ENCODE measurements at regions not wholly inside any gene's neighbourhood (a gene's known extent, or its start where the extent isn't known, plus 50 kb on each side); places are given as distances from the start of the nearest gene placed in this dataset.
"Not testable (repeated sequence)": the region's sequence is repeated elsewhere in the genome, so short reads cannot be mapped to it uniquely, and the experiment has no call there.

- DNase-seq = peak in 1 of 10 donors; percentile 39
- intact Hi-C loops (cut with DNase I) = no loop called here
Measured at GRCh38 chr5:68682400-68683160, 411.2 kb upstream of the SLC30A5 start.

GRCh38 chr5:68683632-68684036, 410.2 kb upstream of the SLC30A5 start:
- intact Hi-C loops (cut with DNase I) = no loop called here
- DNase-seq = peak in 3 of 10 donors; percentile 16 to 85 (median 71)

GRCh38 chr5:68685863-68686262, 408.0 kb upstream of the SLC30A5 start:
- intact Hi-C loops (cut with DNase I) = no loop called here
- no peak for DNase-seq

GRCh38 chr5:68688547-68688946, 405.3 kb upstream of the SLC30A5 start:
- intact Hi-C loops (cut with DNase I) = no loop called here
- no peak for DNase-seq

GRCh38 chr5:68689010-68689409, 404.8 kb upstream of the SLC30A5 start:
- DNase-seq = no peak
- intact Hi-C loops (cut with DNase I) = no loop called here

- intact Hi-C loops (cut with DNase I) = not testable (repeated sequence)
- DNase-seq = peak in 2 of 10 donors; percentile 60 to 73
Measured at GRCh38 chr5:68691874-68692273, 401.9 kb upstream of the SLC30A5 start.

GRCh38 chr5:68698025-68698940, 395.5 kb upstream of the SLC30A5 start:
- intact Hi-C loops (cut with DNase I) = no loop called here
- DNase-seq = no peak

GRCh38 chr5:68699966-68700365, 393.8 kb upstream of the SLC30A5 start:
- intact Hi-C loops (cut with DNase I) = no loop called here
- DNase-seq = no peak

- DNase-seq = no peak
- intact Hi-C loops (cut with DNase I) = no loop called here
Measured at GRCh38 chr5:68707575-68707974, 386.2 kb upstream of the SLC30A5 start.

- intact Hi-C loops (cut with DNase I) = no loop called here
- peak in 1 of 10 donors; percentile 14 for DNase-seq
Measured at GRCh38 chr5:68708156-68708841, 385.5 kb upstream of the SLC30A5 start.

- DNase-seq = no peak
- intact Hi-C loops (cut with DNase I) = no loop called here
Measured at GRCh38 chr5:68708842-68709170, 385.0 kb upstream of the SLC30A5 start.

GRCh38 chr5:68709239-68709638, 384.6 kb upstream of the SLC30A5 start:
- DNase-seq = no peak
- intact Hi-C loops (cut with DNase I) = no loop called here

GRCh38 chr5:68710514-68710913, 383.3 kb upstream of the SLC30A5 start:
- no peak for DNase-seq
- intact Hi-C loops (cut with DNase I) = no loop called here

GRCh38 chr5:68711293-68712200, 382.3 kb upstream of the SLC30A5 start:
- intact Hi-C loops (cut with DNase I) = no loop called here
- DNase-seq = peak in 6 of 10 donors; percentile 12 to 89 (median 70)

- intact Hi-C loops (cut with DNase I) = no loop called here
- no peak for DNase-seq
Measured at GRCh38 chr5:68714810-68715209, 379.0 kb upstream of the SLC30A5 start.

- DNase-seq = no peak
- intact Hi-C loops (cut with DNase I) = no loop called here
Measured at GRCh38 chr5:68720884-68721610, 372.8 kb upstream of the SLC30A5 start.

- intact Hi-C loops (cut with DNase I) = no loop called here
- no peak for DNase-seq
Measured at GRCh38 chr5:68722357-68722756, 371.5 kb upstream of the SLC30A5 start.

GRCh38 chr5:68725905-68726683, 367.7 kb upstream of the SLC30A5 start:
- intact Hi-C loops (cut with DNase I) = no loop called here
- DNase-seq = no peak

GRCh38 chr5:68727931-68728330, 365.9 kb upstream of the SLC30A5 start:
- DNase-seq = no peak
- intact Hi-C loops (cut with DNase I) = no loop called here
